ENCODE measurements at regions not wholly inside any gene's neighbourhood (a gene's known extent, or its start where the extent isn't known, plus 50 kb on each side); places are given as distances from the start of the nearest gene placed in this dataset.

GRCh38 chr16:6104428-6104827 lies 1006.8 kb upstream of the EEF2KMT start:
- no peak for DNase-seq

GRCh38 chr16:6103561-6103960 lies 1006.0 kb upstream of the EEF2KMT start:
- no peak for DNase-seq

- no peak for DNase-seq
Measured at GRCh38 chr16:6099102-6099501, 1001.5 kb upstream of the EEF2KMT start.

DNA sequence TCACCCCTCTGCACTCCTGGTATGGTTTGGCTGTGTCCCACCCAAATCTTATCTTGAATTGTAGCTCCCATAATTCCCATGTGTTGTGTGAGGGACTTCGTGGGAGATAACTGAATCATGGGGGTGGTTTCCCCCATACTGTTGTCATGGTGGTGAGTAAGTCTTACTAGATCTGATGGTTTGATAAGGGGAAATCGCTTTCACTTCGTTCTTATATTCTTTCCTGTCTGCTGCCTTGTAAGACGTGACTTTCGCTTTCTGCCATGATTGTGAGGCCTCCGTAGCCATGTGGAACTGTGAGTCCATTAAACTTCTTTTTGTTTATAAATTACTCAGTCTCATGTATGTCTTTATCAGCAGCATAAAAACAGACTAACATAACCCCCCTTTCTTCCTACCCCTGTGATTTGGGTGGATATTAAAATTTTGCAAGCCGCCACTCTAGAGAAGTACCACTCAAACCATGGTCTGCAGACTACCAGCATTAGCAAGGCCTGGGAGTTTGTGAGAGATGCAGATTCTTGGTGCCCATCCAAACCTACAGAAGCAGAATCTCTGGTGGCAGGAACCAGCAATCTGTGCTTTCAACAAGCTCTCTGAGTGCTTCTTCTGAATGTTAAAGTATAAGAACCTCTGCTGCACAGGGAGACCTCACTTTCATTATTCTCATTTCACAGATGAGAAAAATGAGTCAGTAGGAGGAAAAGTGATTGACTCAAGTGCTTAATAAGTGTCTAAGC lies 999.5 kb upstream of the EEF2KMT start:
- DNase-seq: no peak

- DNase-seq: no peak
Measured at GRCh38 chr16:6095414-6095813, 997.8 kb upstream of the EEF2KMT start.

- DNase-seq: no peak
Measured at GRCh38 chr16:6091021-6091420, 993.4 kb upstream of the EEF2KMT start.

DNA sequence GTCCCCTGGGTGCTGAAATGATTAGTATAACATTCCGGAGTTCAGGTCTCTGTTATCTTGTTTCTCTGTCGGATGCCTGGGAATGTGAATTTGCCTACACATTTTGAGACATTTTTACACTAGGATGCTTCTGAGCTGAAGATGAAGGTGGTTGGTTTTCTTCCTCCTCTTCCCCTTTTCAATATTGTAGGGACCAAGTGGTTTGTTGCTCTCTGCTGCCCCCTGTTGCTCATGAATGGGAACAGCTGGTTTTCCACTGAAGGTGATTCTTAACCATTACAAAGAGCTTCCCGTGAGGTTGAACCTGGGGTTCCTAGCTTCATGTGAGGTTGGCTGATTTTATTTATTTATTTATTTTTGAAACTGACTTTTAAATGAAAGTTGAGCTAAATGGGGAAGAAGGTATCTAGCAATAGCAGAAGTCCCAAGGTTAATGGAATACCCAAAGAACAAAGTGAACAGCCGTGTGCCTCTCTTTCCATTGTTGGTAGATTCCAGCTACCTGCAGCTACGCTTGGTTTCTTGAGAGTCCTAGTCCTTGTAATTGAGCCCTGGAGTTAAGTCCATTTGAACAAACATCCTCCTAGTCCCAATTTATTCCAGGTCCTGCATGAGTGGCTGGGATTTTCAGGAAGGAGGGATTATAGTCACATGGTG lies 983.9 kb upstream of the EEF2KMT start:
- peak; percentile 39 for DNase-seq

DNA sequence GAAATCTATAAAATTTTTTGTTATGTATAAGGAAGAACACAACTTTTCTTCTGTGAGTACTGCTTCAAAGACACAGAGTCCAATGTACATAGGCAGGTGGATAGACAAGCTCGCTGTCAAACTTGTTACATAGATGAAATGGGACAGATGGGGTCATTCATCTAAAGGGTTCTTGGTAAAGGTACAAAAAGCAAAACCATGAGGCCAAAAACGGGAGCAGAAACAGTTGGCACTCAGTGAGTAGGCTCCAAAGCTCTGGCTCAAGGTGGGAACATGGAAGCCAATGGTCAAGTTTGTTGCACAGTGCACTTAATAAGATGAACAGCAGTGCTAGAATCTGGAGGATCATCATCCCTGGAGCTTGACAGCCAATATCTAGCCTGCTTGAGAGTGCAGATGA lies 979.0 kb upstream of the EEF2KMT start:
- no peak for DNase-seq

DNA sequence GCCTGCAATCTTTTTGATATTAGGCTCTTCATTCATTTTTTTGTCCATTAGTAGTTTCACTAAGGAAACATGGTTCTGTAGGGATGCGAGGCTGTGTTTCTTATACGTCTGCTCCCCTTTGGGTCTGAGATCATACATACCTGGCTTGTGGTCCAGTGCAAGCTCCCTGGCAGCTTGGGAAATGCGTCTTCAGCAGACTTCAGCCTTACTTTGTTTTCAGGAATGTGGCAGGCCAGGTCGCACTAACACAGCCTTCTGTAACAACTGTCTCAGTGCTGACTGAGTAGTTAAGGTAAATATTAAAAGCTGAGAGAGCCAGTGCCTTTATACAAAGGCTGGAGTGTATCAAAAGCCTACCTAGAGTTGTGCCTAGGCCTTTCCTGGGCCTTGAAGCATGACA lies 970.5 kb upstream of the EEF2KMT start:
- no peak for DNase-seq

DNA sequence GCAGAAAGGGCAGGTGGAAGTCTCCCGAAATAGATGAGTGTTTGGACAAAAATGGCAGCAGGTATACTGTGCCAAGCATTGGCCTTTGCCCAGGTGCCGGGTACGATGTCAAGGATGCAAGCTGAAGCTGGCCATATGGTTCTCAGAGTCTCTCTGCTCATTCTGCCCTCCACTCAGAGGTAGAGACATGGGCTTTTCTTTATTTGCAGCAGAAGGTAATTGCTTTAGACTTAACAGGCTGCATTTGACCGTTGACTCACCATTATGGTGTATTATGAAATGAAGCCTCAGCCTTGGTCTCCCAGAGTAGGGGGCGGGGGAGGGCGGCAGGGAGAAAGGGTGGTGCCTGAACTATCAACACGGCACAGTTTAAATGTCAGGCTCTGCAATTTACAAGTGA lies 969.1 kb upstream of the EEF2KMT start:
- DNase-seq: no peak

DNA sequence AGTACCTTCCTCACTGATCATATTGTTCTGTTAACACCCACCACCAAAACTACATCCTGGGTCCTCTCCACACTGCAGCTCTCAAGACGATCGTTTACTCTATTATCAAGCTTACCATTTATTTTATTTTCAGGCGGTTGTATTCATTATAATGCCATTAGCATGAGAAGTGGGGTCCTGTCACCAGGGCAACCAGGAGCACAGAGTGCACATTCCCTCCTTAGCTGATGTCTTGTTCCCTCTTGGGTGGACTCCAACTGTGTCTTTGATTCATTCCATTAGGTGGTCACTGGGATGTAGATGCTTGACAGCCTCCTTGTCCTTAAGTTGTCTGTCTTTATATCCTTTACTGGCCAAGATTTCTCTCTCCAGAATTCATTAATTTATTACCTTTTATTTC lies 965.9 kb upstream of the EEF2KMT start:
- no peak for DNase-seq

DNA sequence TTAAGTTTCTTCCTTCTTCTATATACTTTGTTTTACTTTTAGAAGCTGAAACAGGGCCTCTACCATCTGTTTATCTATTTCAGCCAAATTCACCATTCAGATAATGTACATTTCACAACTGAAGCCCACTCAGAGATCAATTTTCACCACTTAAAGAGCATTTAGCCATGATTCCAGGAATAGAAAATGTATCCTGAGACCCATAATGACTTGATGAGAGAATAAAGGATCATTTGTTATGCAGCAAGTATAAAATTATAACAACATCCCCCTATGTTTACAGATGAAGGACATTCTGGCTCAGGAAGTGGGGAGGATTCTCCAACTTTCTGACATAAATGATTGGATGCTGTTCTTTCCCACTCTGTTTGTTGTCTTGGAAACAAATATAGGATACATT lies 962.1 kb upstream of the EEF2KMT start:
- DNase-seq: no peak

- DNase-seq: no peak
Measured at GRCh38 chr16:6057821-6058220, 960.2 kb upstream of the EEF2KMT start.

DNA sequence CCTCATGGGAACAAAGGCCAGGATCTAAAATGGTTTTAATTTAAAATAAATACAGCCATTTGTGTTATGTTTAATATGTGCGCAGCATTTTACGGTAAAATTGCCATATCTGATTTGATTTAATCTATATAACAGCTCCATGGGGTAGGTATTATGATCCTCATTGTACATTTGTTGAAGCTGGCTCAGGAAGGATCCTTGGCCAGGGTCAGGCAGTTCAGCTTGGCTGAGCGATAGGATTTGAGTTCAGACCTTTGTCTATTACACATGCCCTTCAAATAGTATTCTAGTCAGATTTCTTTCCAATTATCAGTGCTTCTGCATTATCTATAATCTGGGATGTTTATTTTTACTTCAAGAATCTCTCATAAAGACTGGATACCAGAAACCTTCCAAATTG lies 950.4 kb upstream of the EEF2KMT start:
- DNase-seq: no peak

GRCh38 chr16:6047325-6047724 lies 949.7 kb upstream of the EEF2KMT start:
- DNase-seq: no peak

GRCh38 chr16:6038941-6039645 lies 941.5 kb upstream of the EEF2KMT start:
- DNase-seq: no peak

- no peak for DNase-seq
Measured at GRCh38 chr16:6035161-6035560, 937.6 kb upstream of the EEF2KMT start.

- no peak for DNase-seq
Measured at GRCh38 chr16:6034511-6034910, 936.9 kb upstream of the EEF2KMT start.

GRCh38 chr16:6032438-6032837 lies 934.8 kb upstream of the EEF2KMT start:
- DNase-seq: no peak

- DNase-seq: no peak
Measured at GRCh38 chr16:6031567-6031966, 934.0 kb upstream of the EEF2KMT start.

DNA sequence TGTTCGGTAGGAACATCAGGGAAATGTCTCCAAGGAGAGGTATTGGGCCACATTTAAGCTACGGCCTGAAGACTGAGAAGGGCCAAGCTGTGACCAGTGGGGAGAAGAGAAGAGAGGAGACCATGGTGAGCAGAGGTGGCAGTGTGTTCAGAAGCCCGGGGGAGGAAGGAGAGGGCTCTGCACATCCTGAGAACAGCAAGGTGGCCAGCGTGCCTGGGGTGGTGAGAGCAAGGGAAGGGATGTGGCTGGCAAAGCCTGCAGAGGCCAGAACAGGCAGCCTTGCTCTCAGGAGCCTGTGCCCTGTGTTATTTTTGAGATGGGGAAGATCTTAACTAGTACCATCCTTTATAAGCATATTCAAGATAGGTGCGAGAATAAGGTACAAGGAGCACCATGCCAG lies 933.5 kb upstream of the EEF2KMT start:
- DNase-seq: no peak

- no peak for DNase-seq
Measured at GRCh38 chr16:6027733-6028132, 930.1 kb upstream of the EEF2KMT start.

- DNase-seq: no peak
Measured at GRCh38 chr16:6023449-6023848, 925.9 kb upstream of the EEF2KMT start.

DNA sequence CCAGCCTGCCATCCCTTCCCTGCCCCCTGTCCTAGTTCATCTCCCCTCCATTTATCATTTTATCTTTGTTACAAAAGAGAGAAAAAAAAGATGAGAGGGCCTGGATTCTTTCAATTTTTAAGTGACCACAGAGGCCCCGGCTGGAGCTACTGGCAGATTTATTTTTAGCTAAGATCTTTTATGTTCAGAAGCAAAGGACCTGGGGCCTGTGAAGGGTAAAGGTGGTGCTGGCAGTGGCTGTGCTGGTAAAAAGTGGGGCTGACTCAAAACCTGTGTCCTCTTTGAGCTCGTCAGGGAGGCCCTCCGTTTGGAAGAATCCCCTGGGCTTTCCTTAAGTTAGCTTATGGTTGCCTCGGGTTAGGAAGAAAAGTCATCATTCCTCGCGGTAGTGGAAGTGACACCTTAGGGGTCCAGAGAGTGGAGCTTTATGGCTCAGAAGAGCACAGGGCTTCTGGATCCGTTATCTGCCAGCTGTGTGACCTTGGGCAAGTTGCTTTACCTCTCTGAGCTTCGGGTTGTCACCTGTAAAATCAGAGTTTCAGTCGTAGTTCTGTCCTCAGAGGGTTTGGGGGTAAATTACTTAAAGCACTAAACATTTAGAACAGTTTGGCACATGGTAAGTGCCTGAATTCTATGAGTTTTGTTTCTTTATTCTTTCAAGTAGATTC lies 923.8 kb upstream of the EEF2KMT start:
- no peak for DNase-seq
